OCI-LY3 (cell line): ENCODE measurements at regions not wholly inside any gene's neighbourhood (a gene's known extent, or its start where the extent isn't known, plus 50 kb on each side); places are given as distances from the start of the nearest gene placed in this dataset.
"Not testable (repeated sequence)": the region's sequence is repeated elsewhere in the genome, so short reads cannot be mapped to it uniquely, and the experiment has no call there.

Experiments used
- EZH2phosphoT487 ChIP-seq: fragments of 200-600 bp; shearing (Covaris generic); IDR thresholded peaks from 2 replicates; pipeline ENCODE4 v1.6.1; 2018; ENCODE audit warnings: antibody characterized with exemption, mixed run types, low read depth
- TF ChIP-seq, protein P1 (sequence below): fragments of 200-600, 300-600 bp; sonication (generic); IDR thresholded peaks from 2 replicates; pipeline ENCODE4 v1.5.1; 2014; ENCODE audit warnings: antibody characterized with exemption, low read length, low read depth

DNA sequence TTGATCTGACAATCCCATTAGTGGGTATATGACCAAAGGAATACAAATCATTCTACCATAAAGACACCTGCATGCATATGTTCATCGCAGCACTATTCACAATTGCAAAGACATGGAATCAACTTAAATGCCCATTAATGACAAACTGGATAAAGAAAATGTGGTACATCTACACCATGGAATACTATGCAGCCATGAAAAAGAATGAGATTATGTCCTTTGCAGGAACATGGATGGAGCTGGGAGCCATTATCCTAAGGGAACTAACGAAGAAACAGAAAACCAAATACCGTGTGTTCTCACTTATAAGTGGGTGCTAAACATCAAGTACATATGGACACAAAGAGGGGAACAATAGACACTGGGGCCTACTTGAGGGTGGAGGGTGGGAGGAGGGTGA, 74.1 kb upstream of the PTHLH start:
- TF ChIP-seq, protein P1, sequence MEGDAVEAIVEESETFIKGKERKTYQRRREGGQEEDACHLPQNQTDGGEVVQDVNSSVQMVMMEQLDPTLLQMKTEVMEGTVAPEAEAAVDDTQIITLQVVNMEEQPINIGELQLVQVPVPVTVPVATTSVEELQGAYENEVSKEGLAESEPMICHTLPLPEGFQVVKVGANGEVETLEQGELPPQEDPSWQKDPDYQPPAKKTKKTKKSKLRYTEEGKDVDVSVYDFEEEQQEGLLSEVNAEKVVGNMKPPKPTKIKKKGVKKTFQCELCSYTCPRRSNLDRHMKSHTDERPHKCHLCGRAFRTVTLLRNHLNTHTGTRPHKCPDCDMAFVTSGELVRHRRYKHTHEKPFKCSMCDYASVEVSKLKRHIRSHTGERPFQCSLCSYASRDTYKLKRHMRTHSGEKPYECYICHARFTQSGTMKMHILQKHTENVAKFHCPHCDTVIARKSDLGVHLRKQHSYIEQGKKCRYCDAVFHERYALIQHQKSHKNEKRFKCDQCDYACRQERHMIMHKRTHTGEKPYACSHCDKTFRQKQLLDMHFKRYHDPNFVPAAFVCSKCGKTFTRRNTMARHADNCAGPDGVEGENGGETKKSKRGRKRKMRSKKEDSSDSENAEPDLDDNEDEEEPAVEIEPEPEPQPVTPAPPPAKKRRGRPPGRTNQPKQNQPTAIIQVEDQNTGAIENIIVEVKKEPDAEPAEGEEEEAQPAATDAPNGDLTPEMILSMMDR, result not testable (repeated sequence)
- TF ChIP-seq EZH2phosphoT487, result not testable (repeated sequence)
